Hepatocyte (in vitro differentiated cells): ENCODE measurements at regions not wholly inside any gene's neighbourhood (a gene's known extent, or its start where the extent isn't known, plus 50 kb on each side); places are given as distances from the start of the nearest gene placed in this dataset.

Source experiments
- CTCF ChIP-seq: fragments of 200-600 bp; sonication (generic); IDR thresholded peaks from 2 replicates; pipeline ENCODE4 v1.5.1; 2016; ENCODE audit warnings: antibody characterized with exemption, mild to moderate bottlenecking; ENCODE audit not compliant: poor library complexity
- EZH2 ChIP-seq: fragments of 200-600 bp; sonication (generic); IDR thresholded peaks from 2 replicates; pipeline ENCODE4 v1.6.1; 2016; ENCODE audit warnings: antibody characterized with exemption, mild to moderate bottlenecking, borderline replicate concordance
- EZH2phosphoT487 ChIP-seq: fragments of 200-600 bp; sonication (generic); IDR thresholded peaks from one replicate; pipeline ENCODE4 v1.6.1; 2018; ENCODE audit warnings: antibody characterized with exemption, mild to moderate bottlenecking, low read depth, moderate library complexity; ENCODE audit not compliant: unreplicated experiment, severe bottlenecking

DNA sequence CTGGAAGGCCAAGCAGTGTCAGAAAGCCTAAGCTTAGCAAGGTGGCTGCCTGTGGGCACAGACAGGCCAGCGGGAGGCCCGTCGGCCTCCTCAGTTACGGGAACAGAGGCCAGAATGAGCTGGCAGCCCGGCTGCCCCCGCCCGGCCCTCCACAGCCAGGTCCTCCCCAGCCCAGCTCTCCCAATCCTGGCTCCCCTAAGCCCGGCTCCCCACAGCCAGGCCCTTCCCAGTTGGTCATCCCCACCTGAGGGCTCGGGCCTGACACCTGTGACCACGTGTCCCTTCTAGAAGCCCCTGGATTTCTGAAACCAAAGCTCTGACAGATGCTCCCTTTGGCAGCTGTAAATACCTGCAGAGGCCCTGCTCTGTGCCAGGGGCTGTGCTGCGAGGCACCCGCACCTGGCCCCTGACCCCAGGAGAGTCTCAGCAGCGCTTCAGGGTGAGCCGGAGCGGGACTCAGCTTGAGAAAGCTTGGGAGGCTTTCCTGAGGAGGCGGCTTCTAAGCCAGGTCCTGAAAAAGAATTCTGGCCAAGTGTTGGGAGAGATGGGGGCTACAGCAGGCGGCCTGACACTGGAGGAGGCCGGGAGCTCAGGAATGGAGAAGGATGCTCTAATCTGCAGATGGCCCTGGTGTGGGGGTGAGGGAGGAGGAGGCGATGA, 80.4 kb upstream of the OLFM1 start:
- TF ChIP-seq CTCF, result no peak
- TF ChIP-seq EZH2, result no peak
- no peak for TF ChIP-seq EZH2phosphoT487
